SK-N-SH (cell line): ENCODE measurements at regions not wholly inside any gene's neighbourhood (a gene's known extent, or its start where the extent isn't known, plus 50 kb on each side); places are given as distances from the start of the nearest gene placed in this dataset.
"Not testable (repeated sequence)": the region's sequence is repeated elsewhere in the genome, so short reads cannot be mapped to it uniquely, and the experiment has no call there.

ENCODE experiments used
- CTCF ChIA-PET: fragments of 300-600, 350-600 bp; formaldehyde crosslinking; extraction: SDS; loops from one replicate; lab custom pipeline; 2021; lab: Yijun Ruan, JAX
- POLR2A ChIA-PET: fragments of 350-600 bp; sonication (Branson Sonifier 250); formaldehyde crosslinking; extraction: SDS; loops from one replicate; lab custom pipeline; 2020; ENCODE audit warnings: antibody characterized with exemption, inconsistent platforms; lab: Yijun Ruan, JAX
- DNase-seq: peaks from one replicate; pipeline ENCODE4 v3.0.0; 2012
- H2AFZ ChIP-seq: fragments of 200-600 bp; sonication (generic); 2 replicates; pipeline ENCODE4 v1.8.1; 2016; ENCODE audit warnings: antibody characterized with exemption, mild to moderate bottlenecking, low read depth
- H3F3A ChIP-seq: fragments of 200-600 bp; sonication (generic); replicated peaks from 2 replicates; pipeline ENCODE3; 2016; ENCODE audit warnings: antibody characterized with exemption, mild to moderate bottlenecking; ENCODE audit not compliant: insufficient read depth
- H3K27ac ChIP-seq, 2 experiments: fragments of 200-500 bp in 1 of 2; fragments of 200-600 bp in 1 of 2; sonication (Bioruptor generic) in 1 of 2; sonication (generic), shearing (Covaris generic) in 1 of 2; 2 replicates each; pipeline versions ENCODE4 v1.5.1 to v1.6.1; 2014 to 2016; ENCODE audit warnings: low read depth in 2 of 2, inconsistent platforms in 1 of 2, low read length in 1 of 2, mild to moderate bottlenecking in 1 of 2, mixed read lengths in 1 of 2
- H3K27me3 ChIP-seq: fragments of 200-600 bp; sonication (generic), shearing (Covaris generic); 2 replicates; pipeline ENCODE4 v1.6.1; 2016; ENCODE audit warnings: mixed run types; ENCODE audit not compliant: insufficient read depth
- H3K36me3 ChIP-seq, 2 experiments: fragments of 200-500 bp in 1 of 2; fragments of 200-600 bp in 1 of 2; sonication (Bioruptor generic) in 1 of 2; sonication (generic) in 1 of 2; replicated peaks in 1 of 2; 2 replicates each; pipeline versions ENCODE3 to v1.5.1; 2014 to 2016; ENCODE audit warnings: low read length in 1 of 2, mild to moderate bottlenecking in 1 of 2; ENCODE audit not compliant: insufficient read depth in 2 of 2, control insufficient read depth in 1 of 2
- H3K4me1 ChIP-seq, 2 experiments: fragments of 200-500 bp in 1 of 2; fragments of 200-600 bp in 1 of 2; sonication (Bioruptor generic) in 1 of 2; sonication (generic), shearing (Covaris generic) in 1 of 2; 2 replicates each; pipeline versions ENCODE4 v1.5.1 to v1.6.1; 2014 to 2016; ENCODE audit warnings: low read depth in 1 of 2, low read length in 1 of 2, mixed run types in 1 of 2; ENCODE audit not compliant: insufficient read depth in 2 of 2, control insufficient read depth in 1 of 2
- H3K4me2 ChIP-seq: fragments of 200-600 bp; sonication (generic), shearing (Covaris generic); 2 replicates; pipeline ENCODE4 v1.6.1; 2017; ENCODE audit warnings: mixed run types
- H3K4me3 ChIP-seq, 2 experiments: fragments of 200-500 bp in 1 of 2; fragments of 200-600 bp in 1 of 2; sonication (Bioruptor generic) in 1 of 2; sonication (generic), shearing (Covaris generic) in 1 of 2; 2 replicates each; pipeline versions ENCODE4 v1.5.1 to v1.8.1; 2014 to 2016; ENCODE audit warnings: low read depth in 2 of 2, inconsistent platforms in 1 of 2, low read length in 1 of 2, mild to moderate bottlenecking in 1 of 2, mixed read lengths in 1 of 2, moderate library complexity in 1 of 2
- H3K79me2 ChIP-seq: fragments of 200-600 bp; sonication (generic); 2 replicates; pipeline ENCODE4 v1.8.1; 2017; ENCODE audit warnings: mild to moderate bottlenecking; ENCODE audit not compliant: insufficient read depth
- H3K9ac ChIP-seq: fragments of 200-600 bp; sonication (generic); 2 replicates; pipeline ENCODE4 v1.6.1; 2017; ENCODE audit warnings: mixed run types
- H3K9me2 ChIP-seq: fragments of 200-600 bp; sonication (generic); 2 replicates; pipeline ENCODE4 v1.6.1; 2017; ENCODE audit warnings: mixed run types
- H3K9me3 ChIP-seq: fragments of 200-600 bp; sonication (generic); 2 replicates; pipeline ENCODE4 v1.6.1; 2017; ENCODE audit warnings: mixed run types, mild to moderate bottlenecking, moderate library complexity
- H4K20me1 ChIP-seq: fragments of 200-600 bp; sonication (generic); 2 replicates; pipeline ENCODE4 v1.6.1; 2017; ENCODE audit warnings: mild to moderate bottlenecking, mixed run types; ENCODE audit not compliant: insufficient read depth
- CHD2 ChIP-seq: fragments of 150-350 bp; IDR thresholded peaks from 2 replicates; pipeline ENCODE4 v1.6.1; 2018; ENCODE audit warnings: low read length; ENCODE audit not compliant: partially characterized antibody
- ELF1 ChIP-seq: IDR thresholded peaks from 2 replicates; pipeline ENCODE4 v1.4.0; 2012
- EP300 ChIP-seq, 2 experiments: IDR thresholded peaks; 2 replicates each; pipeline versions ENCODE4 v1.4.0 to v1.6.1; 2012; ENCODE audit warnings: borderline replicate concordance in 1 of 2, low read depth in 1 of 2, low read length in 1 of 2
- EZH2phosphoT487 ChIP-seq: fragments of 200-600 bp; sonication (generic); IDR thresholded peaks from 2 replicates; pipeline ENCODE4 v1.6.1; 2017; ENCODE audit warnings: low read depth, mixed run types, mild to moderate bottlenecking, antibody characterized with exemption, moderate library complexity, borderline replicate concordance
- FOXJ3 ChIP-seq: sonication (generic); formaldehyde crosslinking; IDR thresholded peaks from 2 replicates; pipeline ENCODE4 v1.5.1; 2020; ENCODE audit warnings: mild to moderate bottlenecking, missing genetic modification reagents
- FOXM1 ChIP-seq: IDR thresholded peaks from 2 replicates; pipeline ENCODE4 v1.4.0; 2012; ENCODE audit warnings: low read depth, mild to moderate bottlenecking
- GABPA ChIP-seq: IDR thresholded peaks from 2 replicates; pipeline ENCODE4 v1.4.0; 2012; ENCODE audit warnings: low read depth, mild to moderate bottlenecking
- GATA2 ChIP-seq: sonication (generic); formaldehyde crosslinking; IDR thresholded peaks from 2 replicates; pipeline ENCODE4 v1.5.0; 2020; ENCODE audit warnings: mild to moderate bottlenecking, missing genetic modification reagents
- MAX ChIP-seq: IDR thresholded peaks from 2 replicates; pipeline ENCODE4 v1.4.0; 2012; ENCODE audit warnings: low read depth
- MEF2A ChIP-seq: IDR thresholded peaks from 2 replicates; pipeline ENCODE4 v1.4.0; 2012; ENCODE audit warnings: low read depth, borderline replicate concordance
- NFIC ChIP-seq: IDR thresholded peaks from 2 replicates; pipeline ENCODE4 v1.4.0; 2012; ENCODE audit warnings: borderline replicate concordance
- NRF1 ChIP-seq: IDR thresholded peaks from 2 replicates; pipeline ENCODE4 v1.6.1; 2012; ENCODE audit warnings: low read depth, mild to moderate bottlenecking, low read length
- RAD21 ChIP-seq: IDR thresholded peaks from 2 replicates; pipeline ENCODE4 v1.6.1; 2012; ENCODE audit warnings: mild to moderate bottlenecking, low read length
- RCOR1 ChIP-seq: fragments of 150-350 bp; IDR thresholded peaks from 2 replicates; pipeline ENCODE4 v1.6.1; 2017; ENCODE audit warnings: antibody characterized with exemption, low read length
- SIN3A ChIP-seq: IDR thresholded peaks from 2 replicates; pipeline ENCODE4 v1.6.1; 2012; ENCODE audit warnings: low read depth, mild to moderate bottlenecking, low read length, moderate library complexity, borderline replicate concordance
- SMC3 ChIP-seq: IDR thresholded peaks from 2 replicates; pipeline ENCODE4 v1.6.1; 2012; ENCODE audit warnings: low read depth, low read length, improper control_type of control experiment
- TAF1 ChIP-seq: IDR thresholded peaks from 2 replicates; pipeline ENCODE4 v1.6.1; 2012; ENCODE audit warnings: low read depth, mild to moderate bottlenecking, low read length, moderate library complexity, borderline replicate concordance
- USF1 ChIP-seq: IDR thresholded peaks from 2 replicates; pipeline ENCODE4 v1.4.0; 2012; ENCODE audit warnings: low read depth, borderline replicate concordance
- YY1 ChIP-seq: IDR thresholded peaks from 2 replicates; pipeline ENCODE4 v1.4.0; 2012; ENCODE audit warnings: low read depth, mild to moderate bottlenecking
- ZBTB33 ChIP-seq: IDR thresholded peaks from 2 replicates; pipeline ENCODE4 v1.4.0; 2012; ENCODE audit warnings: low read depth, borderline replicate concordance
- WGBS: methylation state at CpG from one replicate; pipeline ENCODE4 v1.1.6; 2017; ENCODE audit warnings: low lambda C conversion rate; 5-methylcytosine and 5-hydroxymethylcytosine counted together

- H3K36me3 ChIP-seq = no peaks in the 10 kb centered on the region
- H2AFZ ChIP-seq = no peak overlapping the region
- H3K79me2 ChIP-seq = no peaks in the 10 kb centered on the region
- no peak overlapping the region for H3K4me2 ChIP-seq
- WGBS = 0% methylated on average over 1 of the region's 1 CpG
- POLR2A ChIA-PET = no interaction called here
- no peak overlapping the region for H3K4me3 ChIP-seq
- H4K20me1 ChIP-seq = no peaks in the 10 kb centered on the region
- no peaks in the 10 kb centered on the region for H3K27me3 ChIP-seq
- no peak for DNase-seq
- CTCF ChIA-PET = no interaction called here
- no peak overlapping the region for H3K27ac ChIP-seq
- H3K9me2 ChIP-seq = no peaks in the 10 kb centered on the region
- no peaks in the 10 kb centered on the region for H3K4me1 ChIP-seq
- no peaks in the 10 kb centered on the region for H3F3A ChIP-seq
- H3K9ac ChIP-seq = no peak overlapping the region
- no peak for TF ChIP-seq CHD2
- TF ChIP-seq NFIC = no peak
- TF ChIP-seq RCOR1 = no peak
- no peak for TF ChIP-seq GABPA
- TF ChIP-seq FOXM1 = no peak
- TF ChIP-seq TAF1 = no peak
- TF ChIP-seq ZBTB33 = no peak
- TF ChIP-seq NRF1 = no peak
- TF ChIP-seq EZH2phosphoT487 = no peak
- no peak for TF ChIP-seq FOXJ3 (CRISPR knock-in tag)
- no peak for TF ChIP-seq MEF2A
- no peak for TF ChIP-seq SMC3
- no peak for TF ChIP-seq USF1
- no peak for TF ChIP-seq YY1
- no peak for TF ChIP-seq GATA2 (CRISPR knock-in tag)
- TF ChIP-seq EP300 (IDR thresholded peaks at IDR 0.05; ENCODE audit: borderline replicate concordance in 1 of 2, low read depth in 1 of 2, low read length in 1 of 2) = no peak
- no peak for TF ChIP-seq ELF1
- no peak for TF ChIP-seq RAD21
- no peak for TF ChIP-seq SIN3A
- no peak for TF ChIP-seq MAX
- TF ChIP-seq, all 33 proteins: peak for 0
- H3K9me3 ChIP-seq = no peaks in the 10 kb centered on the region
Observed at GRCh38 chr10:9452056-9452455, 1397.6 kb downstream of the GATA3 start.

GRCh38 chr10:9453871-9454270 lies 1399.4 kb downstream of the GATA3 start:
- DNase-seq, H3K4me1 ChIP-seq, H2AFZ ChIP-seq, H3K27ac ChIP-seq, H3K9ac ChIP-seq, H3K27me3 ChIP-seq, H3F3A ChIP-seq, H3K9me2 ChIP-seq, H3K36me3 ChIP-seq, H4K20me1 ChIP-seq, H3K4me2 ChIP-seq, H3K9me3 ChIP-seq, H3K4me3 ChIP-seq, POLR2A ChIA-PET, H3K79me2 ChIP-seq, CTCF ChIA-PET: not testable (repeated sequence)
- 7% methylated on average over 3 of the region's 3 CpGs for WGBS
